ENCODE measurements at regions not wholly inside any gene's neighbourhood (a gene's known extent, or its start where the extent isn't known, plus 50 kb on each side); places are given as distances from the start of the nearest gene placed in this dataset.

DNA sequence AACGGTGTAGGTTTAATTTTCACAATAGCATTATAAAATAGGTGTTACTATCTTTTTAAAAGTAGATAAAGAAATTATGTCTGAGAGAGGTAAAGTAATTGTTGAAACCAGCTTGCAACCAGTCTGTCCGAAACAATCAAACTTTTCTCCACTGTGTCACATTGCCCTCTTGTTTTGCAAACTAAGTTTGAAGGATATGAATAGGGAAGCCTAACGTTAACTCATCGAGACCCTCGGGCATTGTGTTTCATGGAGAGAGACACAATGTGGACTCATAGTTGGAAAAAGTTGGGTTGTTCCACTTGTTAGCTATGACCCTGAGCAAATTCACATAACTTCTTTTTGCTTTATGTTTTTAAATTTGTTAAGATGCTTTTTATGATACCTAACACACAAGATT is 254.4 kb upstream of the IMPG1 start:
- Histone ChIP-seq H3K4me1 (ENCODE audit: control insufficient read depth, extremely low read depth, insufficient read depth, low read length) (no peaks in the 10 kb centered on the region), H3K36me3 (ENCODE audit: control insufficient read depth in 2 of 2, extremely low read depth in 1 of 2, insufficient read depth in 2 of 2, low read length in 2 of 2) (no peaks in the 10 kb centered on the region), H3K4me3 (ENCODE audit: control insufficient read depth in 2 of 3, extremely low read depth in 1 of 3, insufficient read depth in 2 of 3, low read depth in 1 of 3, low read length in 3 of 3) (no peak overlapping the region), H2AFZ (ENCODE audit: control insufficient read depth, low read length) (no peak overlapping the region), H4K20me1 (ENCODE audit: control insufficient read depth, extremely low read depth, insufficient read depth, low read length) (no peaks in the 10 kb centered on the region), H3K9me3 (ENCODE audit: control insufficient read depth, low read depth, low read length) (no peaks in the 10 kb centered on the region), H3K27me3 (ENCODE audit: control insufficient read depth, extremely low read depth, insufficient read depth, low read length) (no peaks in the 10 kb centered on the region), H3K4me2 (ENCODE audit: control insufficient read depth, extremely low read depth, insufficient read depth, low read depth, low read length) (no peak overlapping the region), H3K9ac (ENCODE audit: control insufficient read depth, extremely low read depth, insufficient read depth, low read length) (no peak overlapping the region), H3K27ac (ENCODE audit: control insufficient read depth, insufficient read depth, low read length) (no peak overlapping the region), H3K9me1 (ENCODE audit: control insufficient read depth, extremely low read depth, insufficient read depth, low read length) (no peaks in the 10 kb centered on the region), H3K79me2 (ENCODE audit: control insufficient read depth, insufficient read depth, low read length) (no peaks in the 10 kb centered on the region)
- TF ChIP-seq, protein P1, sequence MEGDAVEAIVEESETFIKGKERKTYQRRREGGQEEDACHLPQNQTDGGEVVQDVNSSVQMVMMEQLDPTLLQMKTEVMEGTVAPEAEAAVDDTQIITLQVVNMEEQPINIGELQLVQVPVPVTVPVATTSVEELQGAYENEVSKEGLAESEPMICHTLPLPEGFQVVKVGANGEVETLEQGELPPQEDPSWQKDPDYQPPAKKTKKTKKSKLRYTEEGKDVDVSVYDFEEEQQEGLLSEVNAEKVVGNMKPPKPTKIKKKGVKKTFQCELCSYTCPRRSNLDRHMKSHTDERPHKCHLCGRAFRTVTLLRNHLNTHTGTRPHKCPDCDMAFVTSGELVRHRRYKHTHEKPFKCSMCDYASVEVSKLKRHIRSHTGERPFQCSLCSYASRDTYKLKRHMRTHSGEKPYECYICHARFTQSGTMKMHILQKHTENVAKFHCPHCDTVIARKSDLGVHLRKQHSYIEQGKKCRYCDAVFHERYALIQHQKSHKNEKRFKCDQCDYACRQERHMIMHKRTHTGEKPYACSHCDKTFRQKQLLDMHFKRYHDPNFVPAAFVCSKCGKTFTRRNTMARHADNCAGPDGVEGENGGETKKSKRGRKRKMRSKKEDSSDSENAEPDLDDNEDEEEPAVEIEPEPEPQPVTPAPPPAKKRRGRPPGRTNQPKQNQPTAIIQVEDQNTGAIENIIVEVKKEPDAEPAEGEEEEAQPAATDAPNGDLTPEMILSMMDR (optimal IDR thresholded peaks at IDR 0.05 in 1 of 3, IDR thresholded peaks at IDR 0.05 in 1 of 3, conservative IDR thresholded peaks at IDR 0.05 in 1 of 3; ENCODE audit: extremely low read depth in 1 of 3, insufficient read depth in 2 of 3, low read length in 3 of 3): no peak
- no peak for TF ChIP-seq EZH2 (IDR thresholded peaks at IDR 0.05; ENCODE audit: low read length)
- no peak for DNase-seq (ENCODE audit: low read depth, low spot score)
- no peak for FAIRE-seq
- dilution Hi-C loops (cut with MboI; ENCODE audit: extremely low pct_ligation_motif_present, low sequenced_read_pairs): no loop called here

Small RNA genes in the stretch of these regions (small RNA-seq; reads per million reads assigned to genes)
- 0 reads per million in 3 experiments for gene AL365222.1 (ENCODE audit: insufficient read length in 3 of 3, low read depth in 3 of 3, low replicate concordance in 1 of 3)
- 0 reads per million in 3 experiments for gene RNU6-261P (ENCODE audit: insufficient read length in 3 of 3, low read depth in 3 of 3, low replicate concordance in 1 of 3)
- 0 reads per million in 3 experiments for gene RNU6-84P (ENCODE audit: insufficient read length in 3 of 3, low read depth in 3 of 3, low replicate concordance in 1 of 3)

Data from keratinocyte (primary cell).